Peyer's patch (tissue), 4 donors: ENCODE measurements at regions not wholly inside any gene's neighbourhood (a gene's known extent, or its start where the extent isn't known, plus 50 kb on each side); places are given as distances from the start of the nearest gene placed in this dataset.

Experiments
- DNase-seq, 3 donors: peaks; one replicate each; pipeline ENCODE4 v3.0.0-alpha.2; 2017 to 2019
- H3K27ac ChIP-seq, 4 donors: fragments of 200-600 bp; sonication (generic); one replicate each; pipeline ENCODE4 v1.5.1; 2016 to 2019
- H3K27me3 ChIP-seq, 2 donors: fragments of 200-600 bp; sonication (generic); one replicate each; pipeline ENCODE4 v1.5.1; 2019
- H3K36me3 ChIP-seq, 3 donors: fragments of 200-600 bp; sonication (generic); one replicate each; pipeline ENCODE4 v1.5.1; 2016 to 2019
- H3K4me1 ChIP-seq, 4 donors: fragments of 200-600 bp; sonication (generic); one replicate each; pipeline ENCODE4 v1.5.1; 2016 to 2019
- H3K4me3 ChIP-seq, 4 donors: fragments of 200-600 bp; sonication (generic); 1 replicate in 3 of 4; 2 replicates in 1 of 4; pipeline ENCODE4 v1.5.1; 2016 to 2019; ENCODE audit warnings: mild to moderate bottlenecking in 1 of 4
- H3K9me3 ChIP-seq, 4 donors: fragments of 200-600 bp; sonication (generic); one replicate each; pipeline ENCODE4 v1.5.1; 2016 to 2019; ENCODE audit warnings: mild to moderate bottlenecking in 1 of 4
- POLR2A ChIP-seq, 2 donors: fragments of 450-650 bp; IDR thresholded peaks; one replicate each; pipeline ENCODE4 v1.5.1; 2017; ENCODE audit warnings: antibody characterized with exemption in 2 of 2, mild to moderate bottlenecking in 2 of 2, moderate library complexity in 2 of 2
- TF ChIP-seq, protein P1 (sequence below), 6 experiments: fragments of 450-650 bp in 4 of 6; fragments of 200-600 bp in 2 of 6; sonication (generic) in 1 of 6; IDR thresholded peaks; one replicate each; pipeline ENCODE4 v1.5.1; 2017 to 2019; ENCODE audit warnings: antibody characterized with exemption in 6 of 6, mild to moderate bottlenecking in 3 of 6, moderate library complexity in 1 of 6

DNA sequence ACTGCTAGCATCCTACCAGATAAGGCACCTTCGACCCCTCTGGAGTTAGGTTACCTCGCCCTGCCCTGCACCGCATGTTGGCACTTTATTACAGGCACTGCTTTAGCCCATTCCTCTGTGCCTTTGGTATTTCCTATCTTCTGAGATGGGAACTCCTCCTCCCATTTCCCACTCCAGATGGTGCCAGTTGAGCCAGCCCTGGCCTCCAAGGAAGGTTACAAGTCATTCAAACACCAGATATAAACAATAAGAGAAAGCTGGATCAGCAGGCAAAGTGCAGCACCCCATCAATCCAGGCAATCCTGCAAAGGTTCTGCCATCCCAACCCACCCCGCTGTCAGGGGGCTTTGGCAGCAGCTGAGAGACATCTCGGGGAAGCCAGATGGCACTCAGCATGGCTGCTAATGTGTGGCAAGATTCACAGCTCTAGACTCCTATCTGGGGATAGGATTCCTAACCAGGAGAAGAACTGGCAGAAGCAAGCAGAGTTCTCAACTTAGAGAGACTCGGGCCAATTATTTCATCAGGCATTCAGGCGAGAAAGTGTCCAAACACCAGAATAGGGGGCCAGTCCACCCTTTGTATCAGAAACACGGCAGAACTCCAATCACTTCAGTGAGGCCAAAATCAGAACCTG lies 113.0 kb downstream of the COPRS start:
- H3K4me3 ChIP-seq: no peak overlapping the region
- H3K27ac ChIP-seq: no peak overlapping the region
- no peaks in the 10 kb centered on the region for H3K9me3 ChIP-seq
- no peaks in the 10 kb centered on the region for H3K27me3 ChIP-seq
- H3K4me1 ChIP-seq: peaks cover 0 to 17% (median 0%) of the 10 kb centered on the region in 4 donors
- TF ChIP-seq POLR2A (IDR thresholded peaks at IDR 0.05): no peak
- TF ChIP-seq, protein P1, sequence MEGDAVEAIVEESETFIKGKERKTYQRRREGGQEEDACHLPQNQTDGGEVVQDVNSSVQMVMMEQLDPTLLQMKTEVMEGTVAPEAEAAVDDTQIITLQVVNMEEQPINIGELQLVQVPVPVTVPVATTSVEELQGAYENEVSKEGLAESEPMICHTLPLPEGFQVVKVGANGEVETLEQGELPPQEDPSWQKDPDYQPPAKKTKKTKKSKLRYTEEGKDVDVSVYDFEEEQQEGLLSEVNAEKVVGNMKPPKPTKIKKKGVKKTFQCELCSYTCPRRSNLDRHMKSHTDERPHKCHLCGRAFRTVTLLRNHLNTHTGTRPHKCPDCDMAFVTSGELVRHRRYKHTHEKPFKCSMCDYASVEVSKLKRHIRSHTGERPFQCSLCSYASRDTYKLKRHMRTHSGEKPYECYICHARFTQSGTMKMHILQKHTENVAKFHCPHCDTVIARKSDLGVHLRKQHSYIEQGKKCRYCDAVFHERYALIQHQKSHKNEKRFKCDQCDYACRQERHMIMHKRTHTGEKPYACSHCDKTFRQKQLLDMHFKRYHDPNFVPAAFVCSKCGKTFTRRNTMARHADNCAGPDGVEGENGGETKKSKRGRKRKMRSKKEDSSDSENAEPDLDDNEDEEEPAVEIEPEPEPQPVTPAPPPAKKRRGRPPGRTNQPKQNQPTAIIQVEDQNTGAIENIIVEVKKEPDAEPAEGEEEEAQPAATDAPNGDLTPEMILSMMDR (IDR thresholded peaks at IDR 0.05): no peak
- no peak for DNase-seq
- H3K36me3 ChIP-seq: no peaks in the 10 kb centered on the region

DNA sequence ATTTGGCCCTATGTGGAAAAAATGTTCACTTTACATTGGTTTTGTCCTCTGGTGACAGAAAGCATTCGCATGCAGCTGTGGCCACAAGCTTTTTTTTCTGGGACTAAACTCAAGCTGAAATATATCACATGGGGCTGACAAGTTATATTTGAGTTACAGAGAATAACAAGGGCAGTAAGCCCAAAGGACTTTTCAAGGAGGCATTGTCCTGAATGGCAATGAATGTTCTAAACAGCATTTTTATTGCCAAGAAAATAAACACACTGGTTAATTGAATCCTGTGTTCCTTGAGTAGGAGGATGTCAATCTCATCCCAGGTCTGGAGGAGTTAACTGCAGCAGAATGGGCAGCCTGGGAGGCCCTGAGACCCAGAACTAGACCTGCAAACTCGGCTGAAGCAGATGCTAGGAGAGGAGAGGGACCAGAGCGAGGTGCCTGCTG lies 114.5 kb downstream of the COPRS start:
- Histone ChIP-seq H3K4me1 (peaks cover 0 to 17% (median 0%) of the 10 kb centered on the region in 4 donors), H3K27me3 (no peaks in the 10 kb centered on the region), H3K27ac (no peak overlapping the region), H3K4me3 (no peak overlapping the region), H3K36me3 (no peaks in the 10 kb centered on the region), H3K9me3 (no peaks in the 10 kb centered on the region)
- no peak for DNase-seq
- TF ChIP-seq POLR2A (IDR thresholded peaks at IDR 0.05): no peak

DNA sequence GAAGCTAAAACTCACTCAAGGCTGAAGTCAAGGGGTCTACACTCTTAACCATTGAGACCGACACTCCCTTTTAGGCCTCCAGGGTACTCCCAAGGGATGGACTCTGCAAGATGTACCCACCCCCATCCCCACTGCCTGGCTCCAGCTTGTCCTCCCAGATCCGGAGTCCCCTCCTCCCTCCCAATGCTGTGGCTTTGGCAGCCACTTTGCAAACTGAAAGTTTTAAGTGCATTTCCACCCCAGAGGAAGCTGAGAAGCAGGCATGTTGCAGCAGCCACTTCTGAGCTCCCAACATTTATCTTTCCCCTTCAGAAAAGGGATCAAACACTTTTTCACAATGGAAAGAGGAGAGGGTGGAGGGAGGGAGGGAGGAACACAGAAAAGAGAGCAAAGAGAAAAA lies 115.2 kb downstream of the COPRS start:
- no peak overlapping the region for H3K4me3 ChIP-seq
- H3K27me3 ChIP-seq: no peaks in the 10 kb centered on the region
- no peaks in the 10 kb centered on the region for H3K36me3 ChIP-seq
- TF ChIP-seq POLR2A (IDR thresholded peaks at IDR 0.05): no peak
- TF ChIP-seq, protein P1 (IDR thresholded peaks at IDR 0.05): no peak
- no peak overlapping the region for H3K27ac ChIP-seq
- peaks cover 0 to 17% (median 0%) of the 10 kb centered on the region in 4 donors for H3K4me1 ChIP-seq
- no peak for DNase-seq
- H3K9me3 ChIP-seq: no peaks in the 10 kb centered on the region

DNA sequence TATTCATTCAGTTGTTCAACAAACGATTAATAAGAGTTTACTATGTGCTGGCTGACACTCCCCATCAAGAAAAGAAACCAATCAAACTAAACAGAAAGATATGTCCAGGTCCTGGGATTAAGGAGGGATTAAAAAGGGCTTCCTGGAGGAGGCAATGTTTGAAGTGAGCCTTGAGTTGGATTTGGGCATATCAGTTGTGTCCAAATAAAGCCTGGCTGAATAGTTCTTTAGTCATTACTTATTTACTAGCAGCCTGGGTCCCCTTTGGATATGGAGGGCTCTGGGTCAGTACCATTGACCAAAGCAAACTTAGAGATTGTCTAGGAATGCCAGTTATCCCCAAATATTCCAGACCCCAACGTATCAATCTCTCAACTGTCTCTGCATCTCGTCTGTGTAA lies 117.7 kb downstream of the COPRS start:
- Histone ChIP-seq H3K4me1 (peaks cover 0 to 16% (median 0%) of the 10 kb centered on the region in 4 donors), H3K4me3 (no peak overlapping the region), H3K27ac (no peak overlapping the region), H3K27me3 (no peaks in the 10 kb centered on the region), H3K36me3 (no peaks in the 10 kb centered on the region), H3K9me3 (no peaks in the 10 kb centered on the region)
- no peak for TF ChIP-seq POLR2A (IDR thresholded peaks at IDR 0.05)
- TF ChIP-seq, protein P1 (IDR thresholded peaks at IDR 0.05): no peak
- DNase-seq: no peak

DNA sequence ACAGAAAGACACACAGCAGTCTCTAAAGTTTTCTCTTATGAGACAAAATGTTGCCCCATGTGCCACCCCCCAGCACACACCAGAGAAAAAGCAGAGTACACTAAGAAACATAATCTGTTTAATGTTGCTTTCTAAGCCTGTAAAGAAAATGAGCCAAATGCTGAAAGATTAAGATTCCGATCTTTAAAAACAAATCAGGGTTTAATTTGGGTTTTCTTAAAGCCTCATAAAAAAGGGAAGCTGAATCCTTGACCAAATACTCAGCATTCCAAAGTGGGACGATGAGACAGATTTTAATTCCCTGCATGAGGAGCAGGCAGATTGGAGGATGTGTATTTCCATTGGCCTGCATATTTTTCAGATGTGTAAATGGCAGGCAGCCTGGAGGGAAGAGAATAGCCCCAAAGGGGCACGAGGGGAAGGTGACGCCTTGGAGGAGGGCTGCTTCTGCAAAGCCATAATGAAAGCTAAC lies 118.4 kb downstream of the COPRS start:
- Histone ChIP-seq H3K36me3 (no peaks in the 10 kb centered on the region), H3K9me3 (no peaks in the 10 kb centered on the region), H3K27ac (no peak overlapping the region), H3K4me3 (no peak overlapping the region), H3K4me1 (peaks cover 0 to 10% (median 0%) of the 10 kb centered on the region in 4 donors), H3K27me3 (no peaks in the 10 kb centered on the region)
- TF ChIP-seq, protein P1 (IDR thresholded peaks at IDR 0.05): no peak
- TF ChIP-seq POLR2A (IDR thresholded peaks at IDR 0.05): no peak
- no peak for DNase-seq

DNA sequence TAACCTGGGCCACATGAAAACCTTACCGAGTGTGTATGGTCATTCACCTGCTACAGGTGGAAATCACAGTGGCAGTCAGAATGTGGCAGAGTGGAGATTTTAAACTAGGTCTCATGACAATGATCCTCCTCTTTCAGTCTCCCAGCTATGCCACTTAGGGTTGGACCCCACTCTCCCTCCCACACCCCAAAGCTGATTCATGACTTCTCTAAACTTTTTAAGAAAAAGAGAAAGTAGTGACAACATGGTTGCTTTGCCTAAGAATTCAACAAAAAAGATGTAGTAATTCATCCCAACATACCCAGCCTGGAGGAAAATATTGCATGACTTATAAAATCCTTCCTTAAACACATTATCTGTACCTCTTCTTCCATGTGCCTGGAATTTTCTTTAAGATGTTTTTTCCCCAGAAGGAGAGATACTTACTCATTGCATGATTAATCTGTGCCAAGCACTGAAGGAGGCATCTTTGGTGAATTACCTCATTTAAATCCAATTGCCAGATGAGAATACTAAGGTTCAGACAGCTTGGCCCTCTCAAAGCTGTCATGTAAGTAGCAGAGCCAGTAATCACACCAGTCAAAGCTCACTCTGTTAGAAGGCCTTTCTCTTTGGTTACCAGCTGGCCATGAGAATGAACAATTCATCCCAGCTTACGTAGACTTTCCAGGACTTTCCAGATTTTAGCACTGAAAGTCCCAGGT lies 119.9 kb downstream of the COPRS start:
- Histone ChIP-seq H3K4me1 (peaks cover 0 to 4% (median 0%) of the 10 kb centered on the region in 4 donors), H3K4me3 (no peak overlapping the region), H3K36me3 (no peaks in the 10 kb centered on the region), H3K27me3 (no peaks in the 10 kb centered on the region), H3K9me3 (no peaks in the 10 kb centered on the region), H3K27ac (no peak overlapping the region)
- no peak for DNase-seq
- no peak for TF ChIP-seq POLR2A (IDR thresholded peaks at IDR 0.05)
- TF ChIP-seq, protein P1 (IDR thresholded peaks at IDR 0.05): no peak
